HepG2 (cell line): ENCODE measurements at regions not wholly inside any gene's neighbourhood (a gene's known extent, or its start where the extent isn't known, plus 50 kb on each side); places are given as distances from the start of the nearest gene placed in this dataset.

ENCODE experiments used
- AKAP8 ChIP-seq: sonication (generic); formaldehyde crosslinking; IDR thresholded peaks from 2 replicates; pipeline ENCODE4 v1.5.1; 2020; ENCODE audit warnings: mild to moderate bottlenecking, missing genetic modification reagents
- CREM ChIP-seq, 2 experiments: sonication (generic) in 1 of 2; formaldehyde crosslinking in 1 of 2; IDR thresholded peaks; 2 replicates each; pipeline versions ENCODE4 v1.4.0 to v1.6.1; 2016 to 2020; ENCODE audit warnings: antibody characterized with exemption in 1 of 2, mild to moderate bottlenecking in 1 of 2, missing genetic modification reagents in 1 of 2
- FOXA3 ChIP-seq: IDR thresholded peaks from 2 replicates; pipeline ENCODE4 v1.6.1; 2016; ENCODE audit warnings: missing genetic modification reagents, missing compliant biosample characterization
- HDAC2 ChIP-seq: sonication (generic); formaldehyde crosslinking; IDR thresholded peaks from 2 replicates; pipeline ENCODE4 v1.4.0; 2020; ENCODE audit warnings: missing genetic modification reagents
- MAFK ChIP-seq, 2 experiments: IDR thresholded peaks in 1 of 2; conservative IDR thresholded peaks in 1 of 2; 2 replicates each; pipeline ENCODE4 v1.6.1; 2011; ENCODE audit warnings: improper control_type of control experiment in 2 of 2, low read length in 2 of 2
- PAX8 ChIP-seq: sonication (generic); formaldehyde crosslinking; IDR thresholded peaks from 2 replicates; pipeline ENCODE4 v1.8.0; 2022; ENCODE audit warnings: mild to moderate bottlenecking, missing genetic modification reagents, borderline replicate concordance
- SIX1 ChIP-seq: sonication (generic); formaldehyde crosslinking; IDR thresholded peaks from 2 replicates; pipeline ENCODE4 v1.4.0; 2020; ENCODE audit warnings: missing genetic modification reagents, borderline replicate concordance
- SRSF1 ChIP-seq: fragments of 200-400 bp; formaldehyde crosslinking; optimal IDR thresholded peaks from 2 replicates; pipeline ENCODE3; 2017; ENCODE audit warnings: mild to moderate bottlenecking, low read depth, low read length, moderate library complexity
- STAG1 ChIP-seq: sonication (generic); formaldehyde crosslinking; IDR thresholded peaks from 2 replicates; pipeline ENCODE4 v1.4.0; 2020; ENCODE audit warnings: missing genetic modification reagents
- TBX3 ChIP-seq: fragments of 450-650 bp; IDR thresholded peaks from 2 replicates; pipeline ENCODE4 v1.6.1; 2017; ENCODE audit warnings: antibody characterized with exemption, mild to moderate bottlenecking, inconsistent platforms, borderline replicate concordance
- ZKSCAN8 ChIP-seq: IDR thresholded peaks from 2 replicates; pipeline ENCODE4 v1.6.1; 2016; ENCODE audit warnings: borderline replicate concordance, missing genetic modification reagents, missing compliant biosample characterization
- ZNF10 ChIP-seq: sonication (generic); formaldehyde crosslinking; IDR thresholded peaks from 2 replicates; pipeline ENCODE4 v1.4.0; 2020; ENCODE audit warnings: mild to moderate bottlenecking, low read depth, missing genetic modification reagents, borderline replicate concordance
- ZNF20 ChIP-seq: sonication (generic); formaldehyde crosslinking; IDR thresholded peaks from 2 replicates; pipeline ENCODE4 v1.4.0; 2020; ENCODE audit warnings: mild to moderate bottlenecking, moderate library complexity, missing genetic modification reagents
- ZNF501 ChIP-seq: sonication (generic); formaldehyde crosslinking; IDR thresholded peaks from 2 replicates; pipeline ENCODE4 v1.5.1; 2020; ENCODE audit warnings: mild to moderate bottlenecking, moderate library complexity, missing genetic modification reagents
- ZNF550 ChIP-seq: sonication (generic); formaldehyde crosslinking; IDR thresholded peaks from 2 replicates; pipeline ENCODE4 v1.4.0; 2020; ENCODE audit warnings: mild to moderate bottlenecking, missing genetic modification reagents, borderline replicate concordance
- ZNF644 ChIP-seq: IDR thresholded peaks from 2 replicates; pipeline ENCODE4 v1.6.1; 2016; ENCODE audit warnings: low read depth
- ZNF766 ChIP-seq: sonication (generic); formaldehyde crosslinking; IDR thresholded peaks from 2 replicates; pipeline ENCODE4 v1.5.0; 2020; ENCODE audit warnings: missing genetic modification reagents, borderline replicate concordance
- ZNF83 ChIP-seq: sonication (generic); formaldehyde crosslinking; IDR thresholded peaks from 2 replicates; pipeline ENCODE4 v1.4.0; 2020; ENCODE audit warnings: missing genetic modification reagents, mild to moderate bottlenecking, borderline replicate concordance
- TF ChIP-seq, protein P1 (sequence below): IDR thresholded peaks from 2 replicates; pipeline ENCODE4 v1.6.1; 2012; ENCODE audit warnings: low read depth, low read length, improper control_type of control experiment
- TF ChIP-seq, protein P2 (sequence below): sonication (generic); formaldehyde crosslinking; IDR thresholded peaks from 2 replicates; pipeline ENCODE4 v1.4.0; 2020; ENCODE audit warnings: low read depth, mild to moderate bottlenecking, missing genetic modification reagents
- TF ChIP-seq, protein P3 (sequence below): IDR thresholded peaks from 2 replicates; pipeline ENCODE4 v1.6.1; 2018; ENCODE audit warnings: missing genetic modification reagents
- TF ChIP-seq, protein P4 (sequence below): sonication (generic); formaldehyde crosslinking; IDR thresholded peaks from 2 replicates; pipeline ENCODE4 v1.4.0; 2020; ENCODE audit warnings: missing genetic modification reagents, borderline replicate concordance

DNA sequence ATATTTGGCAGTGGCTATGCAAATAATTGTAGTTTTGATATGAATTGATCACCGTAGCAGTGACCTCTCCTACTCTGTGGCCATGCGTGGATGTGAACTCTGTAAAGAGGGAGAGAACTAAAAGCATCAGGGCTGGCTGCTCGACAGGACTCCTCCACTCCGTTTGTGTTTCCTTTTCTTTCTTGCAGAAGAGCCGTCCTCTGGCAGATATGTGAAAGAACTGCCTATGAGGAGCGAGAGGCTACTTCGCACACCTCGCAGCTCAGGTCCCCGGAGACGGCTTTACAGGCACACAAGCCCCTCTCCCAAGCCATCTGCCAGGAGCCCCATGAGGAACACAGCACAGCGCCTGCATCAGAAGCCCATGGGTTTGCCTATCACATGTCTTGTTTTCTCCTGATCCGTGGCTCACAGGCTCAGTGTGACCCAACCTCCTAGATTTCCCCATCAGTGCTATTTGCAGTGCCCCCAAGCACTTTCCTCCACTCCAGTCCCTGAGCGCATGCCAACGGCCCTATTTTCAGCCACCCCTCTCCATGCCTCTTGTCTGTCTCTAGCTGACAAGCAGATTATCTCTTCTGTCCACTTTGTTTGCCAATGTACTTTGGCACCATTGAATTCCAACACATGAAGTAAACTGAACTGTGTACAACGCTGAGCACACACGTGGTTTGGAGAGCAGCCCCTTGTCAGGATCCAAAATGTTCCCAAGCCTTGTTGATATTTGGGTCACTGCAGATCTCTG is 164.3 kb upstream of the AKR1E2 start (continued):
- TF ChIP-seq ZNF10 (CRISPR knock-in tag) (no peak), AKAP8 (no peak), MAFK (conservative IDR thresholded peaks at IDR 0.05 in 1 of 2, IDR thresholded peaks at IDR 0.05 in 1 of 2; ENCODE audit: low read length in 2 of 2) (no peak), HDAC2 (peak; percentile 33; the same call in 1 of the 2 replicates), ZNF766 (CRISPR knock-in tag) (no peak), ZNF20 (CRISPR knock-in tag) (no peak), FOXA3 (CRISPR knock-in tag) (peak; percentile 76), ZNF501 (CRISPR knock-in tag) (no peak), ZNF550 (CRISPR knock-in tag) (no peak), ZNF83 (no peak), ZKSCAN8 (no peak), PAX8 (no peak), ZNF644 (peak; percentile 87), SRSF1 (no peak), TBX3 (peak; percentile 43; the same call in 1 of the 2 replicates), STAG1 (CRISPR knock-in tag) (no peak), SIX1 (CRISPR knock-in tag) (no peak), CREM (IDR thresholded peaks at IDR 0.05) (no peak), CREM (CRISPR knock-in tag; IDR thresholded peaks at IDR 0.05) (no peak)
- TF ChIP-seq, protein P1, sequence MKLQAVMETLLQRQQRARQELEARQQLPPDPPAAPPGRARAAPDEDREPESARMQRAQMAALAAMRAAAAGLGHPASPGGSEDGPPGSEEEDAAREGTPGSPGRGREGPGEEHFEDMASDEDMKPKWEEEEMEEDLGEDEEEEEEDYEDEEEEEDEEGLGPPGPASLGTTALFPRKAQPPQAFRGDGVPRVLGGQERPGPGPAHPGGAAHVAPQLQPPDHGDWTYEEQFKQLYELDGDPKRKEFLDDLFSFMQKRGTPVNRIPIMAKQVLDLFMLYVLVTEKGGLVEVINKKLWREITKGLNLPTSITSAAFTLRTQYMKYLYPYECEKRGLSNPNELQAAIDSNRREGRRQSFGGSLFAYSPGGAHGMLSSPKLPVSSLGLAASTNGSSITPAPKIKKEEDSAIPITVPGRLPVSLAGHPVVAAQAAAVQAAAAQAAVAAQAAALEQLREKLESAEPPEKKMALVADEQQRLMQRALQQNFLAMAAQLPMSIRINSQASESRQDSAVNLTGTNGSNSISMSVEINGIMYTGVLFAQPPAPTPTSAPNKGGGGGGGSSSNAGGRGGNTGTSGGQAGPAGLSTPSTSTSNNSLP, result 0 out of 2 replicates have a peak, but pooled peaks have one; percentile 34
- TF ChIP-seq, protein P2, sequence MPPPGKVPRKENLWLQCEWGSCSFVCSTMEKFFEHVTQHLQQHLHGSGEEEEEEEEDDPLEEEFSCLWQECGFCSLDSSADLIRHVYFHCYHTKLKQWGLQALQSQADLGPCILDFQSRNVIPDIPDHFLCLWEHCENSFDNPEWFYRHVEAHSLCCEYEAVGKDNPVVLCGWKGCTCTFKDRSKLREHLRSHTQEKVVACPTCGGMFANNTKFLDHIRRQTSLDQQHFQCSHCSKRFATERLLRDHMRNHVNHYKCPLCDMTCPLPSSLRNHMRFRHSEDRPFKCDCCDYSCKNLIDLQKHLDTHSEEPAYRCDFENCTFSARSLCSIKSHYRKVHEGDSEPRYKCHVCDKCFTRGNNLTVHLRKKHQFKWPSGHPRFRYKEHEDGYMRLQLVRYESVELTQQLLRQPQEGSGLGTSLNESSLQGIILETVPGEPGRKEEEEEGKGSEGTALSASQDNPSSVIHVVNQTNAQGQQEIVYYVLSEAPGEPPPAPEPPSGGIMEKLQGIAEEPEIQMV (CRISPR knock-in tag), result no peak
- TF ChIP-seq, protein P3, sequence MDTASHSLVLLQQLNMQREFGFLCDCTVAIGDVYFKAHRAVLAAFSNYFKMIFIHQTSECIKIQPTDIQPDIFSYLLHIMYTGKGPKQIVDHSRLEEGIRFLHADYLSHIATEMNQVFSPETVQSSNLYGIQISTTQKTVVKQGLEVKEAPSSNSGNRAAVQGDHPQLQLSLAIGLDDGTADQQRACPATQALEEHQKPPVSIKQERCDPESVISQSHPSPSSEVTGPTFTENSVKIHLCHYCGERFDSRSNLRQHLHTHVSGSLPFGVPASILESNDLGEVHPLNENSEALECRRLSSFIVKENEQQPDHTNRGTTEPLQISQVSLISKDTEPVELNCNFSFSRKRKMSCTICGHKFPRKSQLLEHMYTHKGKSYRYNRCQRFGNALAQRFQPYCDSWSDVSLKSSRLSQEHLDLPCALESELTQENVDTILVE (CRISPR knock-in tag), result no peak
- TF ChIP-seq, protein P4, sequence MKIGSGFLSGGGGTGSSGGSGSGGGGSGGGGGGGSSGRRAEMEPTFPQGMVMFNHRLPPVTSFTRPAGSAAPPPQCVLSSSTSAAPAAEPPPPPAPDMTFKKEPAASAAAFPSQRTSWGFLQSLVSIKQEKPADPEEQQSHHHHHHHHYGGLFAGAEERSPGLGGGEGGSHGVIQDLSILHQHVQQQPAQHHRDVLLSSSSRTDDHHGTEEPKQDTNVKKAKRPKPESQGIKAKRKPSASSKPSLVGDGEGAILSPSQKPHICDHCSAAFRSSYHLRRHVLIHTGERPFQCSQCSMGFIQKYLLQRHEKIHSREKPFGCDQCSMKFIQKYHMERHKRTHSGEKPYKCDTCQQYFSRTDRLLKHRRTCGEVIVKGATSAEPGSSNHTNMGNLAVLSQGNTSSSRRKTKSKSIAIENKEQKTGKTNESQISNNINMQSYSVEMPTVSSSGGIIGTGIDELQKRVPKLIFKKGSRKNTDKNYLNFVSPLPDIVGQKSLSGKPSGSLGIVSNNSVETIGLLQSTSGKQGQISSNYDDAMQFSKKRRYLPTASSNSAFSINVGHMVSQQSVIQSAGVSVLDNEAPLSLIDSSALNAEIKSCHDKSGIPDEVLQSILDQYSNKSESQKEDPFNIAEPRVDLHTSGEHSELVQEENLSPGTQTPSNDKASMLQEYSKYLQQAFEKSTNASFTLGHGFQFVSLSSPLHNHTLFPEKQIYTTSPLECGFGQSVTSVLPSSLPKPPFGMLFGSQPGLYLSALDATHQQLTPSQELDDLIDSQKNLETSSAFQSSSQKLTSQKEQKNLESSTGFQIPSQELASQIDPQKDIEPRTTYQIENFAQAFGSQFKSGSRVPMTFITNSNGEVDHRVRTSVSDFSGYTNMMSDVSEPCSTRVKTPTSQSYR (CRISPR knock-in tag), result no peak
